WTC11 (cell line): ENCODE measurements at regions not wholly inside any gene's neighbourhood (a gene's known extent, or its start where the extent isn't known, plus 50 kb on each side); places are given as distances from the start of the nearest gene placed in this dataset.

Source experiments
- ATF1 ChIP-seq: sonication (generic); formaldehyde crosslinking; IDR thresholded peaks from 2 replicates; pipeline ENCODE4 v1.8.1; 2023; ENCODE audit warnings: mild to moderate bottlenecking, moderate library complexity, missing genetic modification reagents
- CBFB ChIP-seq: sonication (generic); formaldehyde crosslinking; IDR thresholded peaks from 2 replicates; pipeline ENCODE4 v1.8.1; 2022; ENCODE audit warnings: mild to moderate bottlenecking, low read depth, missing genetic modification reagents
- MAX ChIP-seq: sonication (generic); formaldehyde crosslinking; IDR thresholded peaks from 2 replicates; pipeline ENCODE4 v1.8.0; 2022; ENCODE audit warnings: mild to moderate bottlenecking, missing genetic modification reagents
- NR3C1 ChIP-seq: sonication (generic); formaldehyde crosslinking; conservative IDR thresholded peaks from 2 replicates; pipeline ENCODE4 v1.8.1; 2023; ENCODE audit warnings: low read depth, mild to moderate bottlenecking, missing genetic modification reagents
- SP1 ChIP-seq: sonication (generic); formaldehyde crosslinking; conservative IDR thresholded peaks from 2 replicates; pipeline ENCODE4 v1.8.1; 2022; ENCODE audit warnings: missing genetic modification reagents
- USF2 ChIP-seq: sonication (generic); formaldehyde crosslinking; IDR thresholded peaks from 2 replicates; pipeline ENCODE4 v1.8.1; 2023; ENCODE audit warnings: mild to moderate bottlenecking, missing genetic modification reagents, moderate library complexity
- ZBTB43 ChIP-seq: sonication (generic); formaldehyde crosslinking; IDR thresholded peaks from 2 replicates; pipeline ENCODE4 v1.8.1; 2023; ENCODE audit warnings: mild to moderate bottlenecking, missing genetic modification reagents
- ZNF263 ChIP-seq: sonication (generic); formaldehyde crosslinking; IDR thresholded peaks from 2 replicates; pipeline ENCODE4 v1.8.1; 2022; ENCODE audit warnings: low read depth, mild to moderate bottlenecking, moderate library complexity, missing genetic modification reagents
- TF ChIP-seq, protein P1 (sequence below): fragments of 200-600 bp; IDR thresholded peaks from 2 replicates; pipeline ENCODE4 v1.8.0; 2022; ENCODE audit warnings: antibody characterized with exemption
- TF ChIP-seq, protein P2 (sequence below): sonication (generic); formaldehyde crosslinking; IDR thresholded peaks from 2 replicates; pipeline ENCODE4 v1.8.1; 2022; ENCODE audit warnings: low read depth, mild to moderate bottlenecking, moderate library complexity, missing genetic modification reagents, borderline replicate concordance
- TF ChIP-seq, protein P3 (sequence below): fragments of 250-450 bp; sonication (Bioruptor Pico); IDR thresholded peaks from 2 replicates; pipeline ENCODE4 v1.9.0; 2021; ENCODE audit warnings: mild to moderate bottlenecking

DNA sequence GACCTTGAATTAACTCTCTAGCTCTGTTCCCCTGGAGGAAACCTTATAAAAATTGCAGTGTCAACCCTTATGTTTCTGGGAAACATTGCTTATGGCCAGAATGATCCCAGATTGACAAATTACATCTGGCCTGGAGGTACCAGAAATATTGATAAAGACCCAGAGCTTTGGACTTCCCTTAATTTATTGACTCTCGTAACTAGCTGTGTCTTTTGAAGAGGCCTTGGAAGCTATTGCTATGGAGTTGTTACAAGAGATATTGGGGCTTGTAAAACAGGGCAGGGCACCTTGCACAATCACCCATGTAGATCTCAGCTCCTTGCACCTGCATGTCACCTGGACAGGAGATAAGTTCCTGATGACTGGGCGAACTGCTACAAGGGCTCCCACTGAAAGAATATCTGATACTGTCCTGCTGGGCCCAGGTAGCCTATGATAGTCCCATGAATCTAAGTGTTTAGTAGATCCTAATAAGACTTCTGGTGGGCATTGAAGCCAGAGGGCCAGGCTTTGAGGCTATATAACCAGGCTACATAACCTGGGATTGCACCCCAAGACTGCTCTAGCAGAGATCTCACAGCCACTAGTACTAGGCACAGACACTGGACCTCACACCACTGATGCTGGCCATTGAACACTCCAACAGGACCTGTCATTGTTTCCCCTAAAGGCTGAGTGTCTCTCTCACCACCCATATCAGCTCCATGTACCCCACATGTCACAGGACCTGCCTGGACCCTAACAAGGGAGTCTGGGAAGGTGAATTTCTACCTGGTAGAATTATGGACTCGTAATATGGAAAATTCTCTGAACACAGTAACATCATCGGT is 135.7 kb upstream of the PWP1 start:
- TF ChIP-seq ZBTB43 (CRISPR knock-in tag) (no peak), NR3C1 (CRISPR knock-in tag) (no peak), CBFB (no peak), MAX (CRISPR knock-in tag) (no peak), USF2 (CRISPR knock-in tag) (no peak), ATF1 (CRISPR knock-in tag) (no peak), SP1 (no peak), ZNF263 (CRISPR knock-in tag) (no peak)
- TF ChIP-seq, protein P1, sequence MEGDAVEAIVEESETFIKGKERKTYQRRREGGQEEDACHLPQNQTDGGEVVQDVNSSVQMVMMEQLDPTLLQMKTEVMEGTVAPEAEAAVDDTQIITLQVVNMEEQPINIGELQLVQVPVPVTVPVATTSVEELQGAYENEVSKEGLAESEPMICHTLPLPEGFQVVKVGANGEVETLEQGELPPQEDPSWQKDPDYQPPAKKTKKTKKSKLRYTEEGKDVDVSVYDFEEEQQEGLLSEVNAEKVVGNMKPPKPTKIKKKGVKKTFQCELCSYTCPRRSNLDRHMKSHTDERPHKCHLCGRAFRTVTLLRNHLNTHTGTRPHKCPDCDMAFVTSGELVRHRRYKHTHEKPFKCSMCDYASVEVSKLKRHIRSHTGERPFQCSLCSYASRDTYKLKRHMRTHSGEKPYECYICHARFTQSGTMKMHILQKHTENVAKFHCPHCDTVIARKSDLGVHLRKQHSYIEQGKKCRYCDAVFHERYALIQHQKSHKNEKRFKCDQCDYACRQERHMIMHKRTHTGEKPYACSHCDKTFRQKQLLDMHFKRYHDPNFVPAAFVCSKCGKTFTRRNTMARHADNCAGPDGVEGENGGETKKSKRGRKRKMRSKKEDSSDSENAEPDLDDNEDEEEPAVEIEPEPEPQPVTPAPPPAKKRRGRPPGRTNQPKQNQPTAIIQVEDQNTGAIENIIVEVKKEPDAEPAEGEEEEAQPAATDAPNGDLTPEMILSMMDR, result no peak
- TF ChIP-seq, protein P2, sequence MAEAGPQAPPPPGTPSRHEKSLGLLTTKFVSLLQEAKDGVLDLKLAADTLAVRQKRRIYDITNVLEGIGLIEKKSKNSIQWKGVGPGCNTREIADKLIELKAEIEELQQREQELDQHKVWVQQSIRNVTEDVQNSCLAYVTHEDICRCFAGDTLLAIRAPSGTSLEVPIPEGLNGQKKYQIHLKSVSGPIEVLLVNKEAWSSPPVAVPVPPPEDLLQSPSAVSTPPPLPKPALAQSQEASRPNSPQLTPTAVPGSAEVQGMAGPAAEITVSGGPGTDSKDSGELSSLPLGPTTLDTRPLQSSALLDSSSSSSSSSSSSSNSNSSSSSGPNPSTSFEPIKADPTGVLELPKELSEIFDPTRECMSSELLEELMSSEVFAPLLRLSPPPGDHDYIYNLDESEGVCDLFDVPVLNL (CRISPR knock-in tag), result no peak
- TF ChIP-seq, protein P3, sequence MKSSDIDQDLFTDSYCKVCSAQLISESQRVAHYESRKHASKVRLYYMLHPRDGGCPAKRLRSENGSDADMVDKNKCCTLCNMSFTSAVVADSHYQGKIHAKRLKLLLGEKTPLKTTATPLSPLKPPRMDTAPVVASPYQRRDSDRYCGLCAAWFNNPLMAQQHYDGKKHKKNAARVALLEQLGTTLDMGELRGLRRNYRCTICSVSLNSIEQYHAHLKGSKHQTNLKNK (CRISPR knock-in tag), result no peak
